ENCODE measurements at regions not wholly inside any gene's neighbourhood (a gene's known extent, or its start where the extent isn't known, plus 50 kb on each side); places are given as distances from the start of the nearest gene placed in this dataset.

GRCh38 chr5:81914696-81915095 lies 57.1 kb upstream of the ATG10 start:
- no peak for DNase-seq (ENCODE audit: extremely low read depth in 1 of 2, low read depth in 1 of 2)

GRCh38 chr5:81912933-81913332 lies 58.9 kb upstream of the ATG10 start:
- no peak for DNase-seq (ENCODE audit: extremely low read depth in 1 of 2, low read depth in 1 of 2)

GRCh38 chr5:81909677-81910076 lies 62.1 kb upstream of the ATG10 start:
- DNase-seq (ENCODE audit: extremely low read depth in 1 of 2, low read depth in 1 of 2): no peak

GRCh38 chr5:81908771-81909170 lies 63.1 kb upstream of the ATG10 start:
- DNase-seq (ENCODE audit: extremely low read depth in 1 of 2, low read depth in 1 of 2): no peak

GRCh38 chr5:81908044-81908443 lies 63.8 kb upstream of the ATG10 start:
- no peak for DNase-seq (ENCODE audit: extremely low read depth in 1 of 2, low read depth in 1 of 2)

- no peak for DNase-seq (ENCODE audit: extremely low read depth in 1 of 2, low read depth in 1 of 2)
Measured at GRCh38 chr5:81907012-81907635, 64.7 kb upstream of the ATG10 start.

- no peak for DNase-seq (ENCODE audit: extremely low read depth in 1 of 2, low read depth in 1 of 2)
Measured at GRCh38 chr5:81906086-81906485, 65.7 kb upstream of the ATG10 start.

- no peak for DNase-seq (ENCODE audit: extremely low read depth in 1 of 2, low read depth in 1 of 2)
Measured at GRCh38 chr5:81904861-81905260, 67.0 kb upstream of the ATG10 start.

GRCh38 chr5:81904166-81904565 lies 67.7 kb upstream of the ATG10 start:
- no peak for DNase-seq (ENCODE audit: extremely low read depth in 1 of 2, low read depth in 1 of 2)

GRCh38 chr5:81901586-81901985 lies 70.2 kb upstream of the ATG10 start:
- DNase-seq (ENCODE audit: extremely low read depth in 1 of 2, low read depth in 1 of 2): no peak

- DNase-seq (ENCODE audit: extremely low read depth in 1 of 2, low read depth in 1 of 2): no peak
Measured at GRCh38 chr5:81899123-81899522, 72.7 kb upstream of the ATG10 start.

GRCh38 chr5:81898403-81898802 lies 73.4 kb upstream of the ATG10 start:
- DNase-seq (ENCODE audit: extremely low read depth in 1 of 2, low read depth in 1 of 2): no peak

- DNase-seq (ENCODE audit: extremely low read depth in 1 of 2, low read depth in 1 of 2): no peak
Measured at GRCh38 chr5:81896764-81897163, 75.1 kb upstream of the ATG10 start.

- no peak for DNase-seq (ENCODE audit: extremely low read depth in 1 of 2, low read depth in 1 of 2)
Measured at GRCh38 chr5:81895307-81895706, 76.5 kb upstream of the ATG10 start.

- DNase-seq (ENCODE audit: extremely low read depth in 1 of 2, low read depth in 1 of 2): no peak
Measured at GRCh38 chr5:81893961-81894360, 77.9 kb upstream of the ATG10 start.

GRCh38 chr5:81884871-81885270 lies 87.0 kb upstream of the ATG10 start:
- DNase-seq (ENCODE audit: extremely low read depth in 1 of 2, low read depth in 1 of 2): no peak

- DNase-seq (ENCODE audit: extremely low read depth in 1 of 2, low read depth in 1 of 2): no peak
Measured at GRCh38 chr5:81883371-81883770, 88.5 kb upstream of the ATG10 start.

- DNase-seq (ENCODE audit: extremely low read depth in 1 of 2, low read depth in 1 of 2): no peak
Measured at GRCh38 chr5:81881595-81881994, 90.2 kb upstream of the ATG10 start.

GRCh38 chr5:81879936-81880335 lies 91.9 kb upstream of the ATG10 start:
- no peak for DNase-seq (ENCODE audit: extremely low read depth in 1 of 2, low read depth in 1 of 2)

- no peak for DNase-seq (ENCODE audit: extremely low read depth in 1 of 2, low read depth in 1 of 2)
Measured at GRCh38 chr5:81878333-81878732, 93.5 kb upstream of the ATG10 start.

- no peak for DNase-seq (ENCODE audit: extremely low read depth in 1 of 2, low read depth in 1 of 2)
Measured at GRCh38 chr5:81866994-81867393, 104.8 kb upstream of the ATG10 start.

- no peak for DNase-seq (ENCODE audit: extremely low read depth in 1 of 2, low read depth in 1 of 2)
Measured at GRCh38 chr5:81860778-81861177, 109.9 kb upstream of the SSBP2 start.

- no peak for DNase-seq (ENCODE audit: extremely low read depth in 1 of 2, low read depth in 1 of 2)
Measured at GRCh38 chr5:81859624-81860023, 108.7 kb upstream of the SSBP2 start.

Measured in stimulated activated CD8-positive, alpha-beta memory T cell treated with anti-CD3 and anti-CD28 coated beads, Interleukin-7, amount 100 ng/mL, for 48 hours (primary cell).